ENCODE measurements at regions not wholly inside any gene's neighbourhood (a gene's known extent, or its start where the extent isn't known, plus 50 kb on each side); places are given as distances from the start of the nearest gene placed in this dataset.

GRCh38 chr3:55158345-55158744, 230.5 kb upstream of the LRTM1 start:
- WGBS (ENCODE audit: insufficient coverage) = 67% methylated on average over 3 of the region's 3 CpGs
- Mint-ChIP-seq H3K4me1 (no peaks in the 10 kb centered on the region), H3K4me3 (no peak overlapping the region), H3K9me3 (peaks cover 8 to 16% of the 10 kb centered on the region in 2 donors), H3K36me3 (no peaks in the 10 kb centered on the region), H3K27me3 (ENCODE audit: low read depth in 2 of 2) (no peaks in the 10 kb centered on the region), H3K27ac (no peak overlapping the region)
- ATAC-seq = no peak
- H3K27ac ChIP-seq (ENCODE audit: low read length) = no peak overlapping the region
- intact Hi-C loops (cut with micrococcal nuclease) = no loop called here
- TF ChIP-seq CTCF (IDR thresholded peaks at IDR 0.05) = no peak
- no peaks in the 10 kb centered on the region for H3K27me3 ChIP-seq (ENCODE audit: control insufficient read depth, insufficient read depth, low read length)
- no peak overlapping the region for H3K4me3 ChIP-seq (ENCODE audit: low read length)
- H3K4me1 ChIP-seq (ENCODE audit: control insufficient read depth, insufficient read depth, low read length) = no peaks in the 10 kb centered on the region
- no peaks in the 10 kb centered on the region for H3K36me3 ChIP-seq (ENCODE audit: control insufficient read depth, insufficient read depth, low read length)
- no peak for DNase-seq
- H3K9me3 ChIP-seq (ENCODE audit: control insufficient read depth, insufficient read depth, low read length) = no peaks in the 10 kb centered on the region

DNA sequence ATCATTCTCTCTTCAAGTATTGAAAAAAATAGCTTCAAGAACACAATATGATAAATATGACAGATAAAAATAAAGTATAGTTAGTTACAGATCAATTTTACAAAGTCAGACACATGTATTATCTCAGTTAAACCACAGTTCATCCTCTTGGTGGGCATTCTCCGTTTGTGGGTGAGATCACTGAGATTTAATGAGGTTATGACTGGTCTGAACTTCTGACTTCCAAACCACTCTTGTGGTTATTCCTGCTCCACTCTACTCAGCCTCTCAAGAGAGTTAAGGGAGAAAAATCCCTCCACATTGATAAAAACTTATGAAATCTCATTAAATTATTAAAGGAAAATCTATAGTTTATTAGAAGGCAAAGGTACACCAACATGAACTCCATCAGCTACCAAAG, 229.9 kb upstream of the LRTM1 start:
- Mint-ChIP-seq H3K36me3 (no peaks in the 10 kb centered on the region), H3K27me3 (ENCODE audit: low read depth in 2 of 2) (no peaks in the 10 kb centered on the region), H3K9me3 (peaks cover 7 to 16% of the 10 kb centered on the region in 2 donors), H3K27ac (no peak overlapping the region), H3K4me3 (no peak overlapping the region), H3K4me1 (no peaks in the 10 kb centered on the region)
- ATAC-seq (no peak), DNase-seq (no peak)
- Histone ChIP-seq H3K9me3 (ENCODE audit: control insufficient read depth, insufficient read depth, low read length) (no peaks in the 10 kb centered on the region), H3K36me3 (ENCODE audit: control insufficient read depth, insufficient read depth, low read length) (no peaks in the 10 kb centered on the region), H3K4me1 (ENCODE audit: control insufficient read depth, insufficient read depth, low read length) (no peaks in the 10 kb centered on the region), H3K4me3 (ENCODE audit: low read length) (no peak overlapping the region), H3K27me3 (ENCODE audit: control insufficient read depth, insufficient read depth, low read length) (no peaks in the 10 kb centered on the region), H3K27ac (ENCODE audit: low read length) (no peak overlapping the region)
- TF ChIP-seq CTCF (IDR thresholded peaks at IDR 0.05) = no peak
- intact Hi-C loops (cut with micrococcal nuclease) = no loop called here
- WGBS (ENCODE audit: insufficient coverage) = no CpG with 5 or more reads among the region's 1 CpG

DNA sequence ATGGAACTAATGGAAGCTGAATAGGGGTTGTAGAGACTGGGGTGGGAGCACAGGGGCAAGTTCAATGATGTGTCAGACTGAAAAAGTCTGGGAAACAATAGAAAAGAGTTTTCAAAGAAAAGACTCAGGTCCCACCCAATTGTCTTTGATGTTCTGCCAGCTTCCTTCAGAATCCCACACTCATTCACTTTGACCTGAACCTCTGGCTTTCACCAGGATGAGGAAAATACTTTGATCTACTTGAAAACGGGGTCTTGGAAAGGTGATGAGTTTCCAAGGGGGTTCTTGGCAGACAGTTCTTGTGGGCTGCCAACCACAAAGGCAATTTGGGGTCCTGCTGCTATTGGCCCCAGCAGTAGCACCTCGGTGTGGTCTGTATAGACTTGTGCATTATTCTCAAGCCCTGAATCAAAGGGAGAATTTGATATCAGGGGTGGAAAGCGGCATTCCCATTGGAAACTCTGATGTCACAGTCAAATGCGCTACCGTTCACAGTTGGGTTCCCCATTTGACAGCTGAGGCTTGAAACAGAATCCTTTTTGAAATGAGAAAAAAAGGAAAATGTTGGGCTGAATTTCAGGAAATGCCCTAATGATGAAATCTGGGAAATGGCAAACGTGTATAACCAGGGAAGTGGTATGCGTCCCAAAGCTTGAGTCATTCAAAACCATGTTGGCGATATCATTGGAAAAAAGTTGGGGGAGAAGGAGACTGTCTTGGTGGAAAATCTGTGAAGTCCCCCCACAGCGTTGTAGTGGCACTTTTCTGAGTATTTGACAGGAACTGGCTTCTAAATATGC, 229.2 kb upstream of the LRTM1 start:
- Histone ChIP-seq H3K4me1 (ENCODE audit: control insufficient read depth, insufficient read depth, low read length) (no peaks in the 10 kb centered on the region), H3K36me3 (ENCODE audit: control insufficient read depth, insufficient read depth, low read length) (no peaks in the 10 kb centered on the region), H3K4me3 (ENCODE audit: low read length) (no peak overlapping the region), H3K9me3 (ENCODE audit: control insufficient read depth, insufficient read depth, low read length) (no peaks in the 10 kb centered on the region), H3K27ac (ENCODE audit: low read length) (no peak overlapping the region), H3K27me3 (ENCODE audit: control insufficient read depth, insufficient read depth, low read length) (no peaks in the 10 kb centered on the region)
- H3K27me3 Mint-ChIP-seq (ENCODE audit: low read depth in 2 of 2) = no peaks in the 10 kb centered on the region
- intact Hi-C loops (cut with micrococcal nuclease) = no loop called here
- WGBS (ENCODE audit: insufficient coverage) = 80% methylated on average over 9 of the region's 9 CpGs
- no peak for TF ChIP-seq CTCF (IDR thresholded peaks at IDR 0.05)
- no peaks in the 10 kb centered on the region for H3K4me1 Mint-ChIP-seq
- no peak for DNase-seq
- H3K36me3 Mint-ChIP-seq = no peaks in the 10 kb centered on the region
- no peak for ATAC-seq
- H3K4me3 Mint-ChIP-seq = no peak overlapping the region
- H3K9me3 Mint-ChIP-seq = peaks cover 10 to 18% of the 10 kb centered on the region in 2 donors
- H3K27ac Mint-ChIP-seq = no peak overlapping the region

Measured in natural killer cell (primary cell).